Smooth muscle cell of the brain vasculature (primary cell): ENCODE measurements at regions not wholly inside any gene's neighbourhood (a gene's known extent, or its start where the extent isn't known, plus 50 kb on each side); places are given as distances from the start of the nearest gene placed in this dataset.
"Not testable (repeated sequence)": the region's sequence is repeated elsewhere in the genome, so short reads cannot be mapped to it uniquely, and the experiment has no call there.

ENCODE experiments used
- DNase-seq: peaks from one replicate; pipeline ENCODE4 v3.0.0-alpha.2; 2012; ENCODE audit warnings: low read depth, low spot score

DNA sequence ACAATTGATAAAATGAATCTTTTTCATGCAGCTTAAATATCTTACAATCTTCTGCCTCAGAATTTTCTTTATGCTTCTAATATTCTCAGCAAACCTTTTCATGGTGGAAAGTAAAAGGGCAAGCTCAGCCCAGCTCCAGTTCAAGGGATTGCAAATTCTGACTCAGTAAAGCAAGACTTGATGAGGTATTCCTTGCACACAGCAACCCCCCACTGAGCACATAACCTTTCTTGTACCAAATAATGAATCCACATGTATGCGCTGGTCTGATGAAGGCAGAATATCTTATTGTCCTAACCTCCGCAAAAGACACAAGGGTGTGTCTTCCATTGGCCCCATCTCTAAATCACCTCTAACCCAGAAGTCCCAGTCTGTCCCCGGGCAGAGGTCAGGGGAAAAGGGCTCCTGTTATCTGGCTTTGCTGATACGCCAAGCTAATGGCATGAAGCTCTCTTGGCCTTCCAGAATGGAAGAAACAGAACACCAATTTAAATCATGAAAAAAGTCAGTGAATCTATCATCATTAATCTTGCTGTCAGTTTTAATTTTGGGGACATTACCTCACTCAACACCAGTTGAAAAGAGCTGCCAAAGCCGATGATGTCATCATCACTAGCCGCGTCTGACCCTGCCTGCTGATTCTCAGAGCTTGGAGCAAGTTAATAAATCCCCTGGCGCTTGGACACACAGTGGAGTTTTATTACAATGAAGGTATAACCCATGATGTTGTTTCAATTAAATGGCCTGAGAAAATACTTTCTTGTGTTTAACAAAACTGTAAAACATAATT, 592.5 kb upstream of the CLINT1 start:
- DNase-seq = peak; percentile 67

GRCh38 chr5:158450751-158451171, 591.8 kb upstream of the CLINT1 start:
- no peak for DNase-seq

GRCh38 chr5:158446761-158447160, 587.8 kb upstream of the CLINT1 start:
- not testable (repeated sequence) for DNase-seq

DNA sequence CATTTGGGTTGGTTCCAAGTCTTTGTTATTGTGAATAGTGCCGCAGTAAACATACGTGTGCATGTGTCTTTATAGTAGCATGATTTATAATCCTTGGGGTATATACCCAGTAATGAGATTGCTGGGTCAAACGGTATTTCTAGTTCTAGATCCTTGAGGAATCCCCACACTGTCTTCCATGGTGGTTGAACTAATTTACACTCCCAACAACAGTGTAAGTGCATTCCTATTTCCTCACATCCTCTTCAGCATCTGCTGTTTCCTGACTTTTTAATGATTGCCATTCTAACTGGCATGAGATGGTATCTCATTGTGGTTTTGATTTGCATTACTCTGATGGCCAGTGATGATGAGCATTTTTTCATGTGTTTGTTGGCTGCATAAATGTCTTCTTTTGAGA, 580.3 kb upstream of the CLINT1 start:
- DNase-seq = not testable (repeated sequence)

- no peak for DNase-seq
Observed at GRCh38 chr5:158436271-158437065, 577.5 kb upstream of the CLINT1 start.

GRCh38 chr5:158435161-158435616, 576.2 kb upstream of the CLINT1 start:
- no peak for DNase-seq

DNA sequence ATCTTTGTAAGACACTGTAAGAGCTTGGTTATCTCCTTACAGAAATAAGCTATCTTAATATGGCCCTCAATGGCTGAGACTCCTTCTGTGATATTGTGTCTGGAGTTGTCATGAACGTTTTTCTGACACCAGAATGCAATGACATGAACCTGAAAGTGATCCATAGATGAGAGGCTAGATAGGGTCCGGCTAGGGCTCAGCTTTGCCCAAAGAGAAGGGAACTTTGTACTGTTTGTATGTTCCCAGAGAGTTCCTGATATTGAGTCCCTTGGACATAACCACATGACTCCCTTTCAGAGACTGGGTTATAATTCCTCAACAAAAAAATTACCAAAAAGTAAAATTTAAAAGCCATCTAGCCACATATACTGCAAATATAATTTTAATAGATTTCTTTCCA, 575.8 kb upstream of the CLINT1 start:
- no peak for DNase-seq

DNA sequence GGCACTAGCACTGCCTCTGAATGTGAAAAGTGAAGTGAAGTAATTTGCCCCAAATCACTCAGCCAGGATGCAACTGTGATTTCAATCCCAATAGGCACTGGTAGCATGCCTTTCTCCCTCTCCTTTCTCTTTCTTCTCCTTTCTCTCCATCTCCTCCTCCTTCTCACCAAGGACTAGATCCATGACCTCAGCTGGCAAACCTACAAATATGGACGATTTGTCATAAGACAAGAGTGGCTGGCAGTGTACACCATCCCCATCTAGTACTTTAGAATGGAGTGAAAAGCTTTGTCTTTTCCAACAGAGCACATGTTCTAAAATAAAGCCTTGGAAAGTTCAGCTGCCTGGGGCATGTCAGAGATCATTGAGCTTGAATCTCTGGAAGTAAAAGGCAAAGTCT, 574.7 kb upstream of the CLINT1 start:
- DNase-seq = no peak

DNA sequence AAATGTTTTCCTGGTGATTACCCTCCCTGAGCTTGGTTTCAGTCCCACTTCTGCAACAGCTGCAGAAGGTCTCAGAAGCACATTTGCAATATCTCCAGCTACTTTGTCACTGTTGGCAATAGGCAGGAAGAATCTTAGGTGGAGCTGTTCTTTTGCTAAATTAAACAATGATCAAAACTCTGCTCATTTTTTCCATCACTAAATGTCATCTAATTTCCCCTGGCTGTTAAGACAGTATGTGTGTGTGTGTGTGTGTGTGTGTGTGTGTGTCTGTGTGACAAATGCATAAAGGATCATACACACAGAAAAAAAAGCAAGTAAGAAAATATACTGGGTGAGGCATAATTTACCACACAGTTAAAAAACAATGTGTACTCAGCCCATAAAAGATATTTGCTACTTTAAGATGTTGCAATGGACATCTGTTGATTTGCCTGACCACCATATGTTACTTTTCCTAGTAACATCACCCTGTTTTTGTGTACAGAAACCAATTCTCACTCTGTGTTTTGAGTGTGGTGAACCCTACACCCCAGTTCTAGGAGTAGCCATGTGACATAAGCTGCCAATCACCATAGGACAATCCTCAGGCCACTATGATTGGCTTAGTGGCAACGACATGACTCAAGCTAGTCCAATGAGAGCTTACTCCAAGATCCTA, 572.6 kb upstream of the CLINT1 start:
- no peak for DNase-seq

DNA sequence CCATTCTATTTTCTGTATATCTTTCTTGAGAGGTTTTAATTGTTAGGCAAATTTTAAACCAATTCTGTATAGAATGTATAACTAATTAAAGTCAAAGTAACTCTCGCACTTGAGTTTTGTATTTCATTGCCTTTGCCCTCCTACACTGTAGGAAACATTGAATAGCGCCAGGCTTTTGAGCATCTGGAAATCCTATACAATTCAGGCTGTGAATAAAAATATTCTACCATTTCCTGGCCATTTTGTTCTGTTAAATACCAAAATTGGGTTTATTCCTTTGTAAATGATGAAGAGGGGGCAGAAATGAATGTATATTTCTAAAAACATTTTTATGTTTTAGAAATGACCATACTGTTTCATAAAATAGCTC, 571.8 kb upstream of the CLINT1 start:
- no peak for DNase-seq

- no peak for DNase-seq
Observed at GRCh38 chr5:158430166-158430797, 571.3 kb upstream of the CLINT1 start.

- DNase-seq = no peak
Observed at GRCh38 chr5:158429564-158429963, 570.6 kb upstream of the CLINT1 start.

- no peak for DNase-seq
Observed at GRCh38 chr5:158423623-158424200, 564.8 kb upstream of the CLINT1 start.

GRCh38 chr5:158422653-158423515, 563.9 kb upstream of the CLINT1 start:
- no peak for DNase-seq

GRCh38 chr5:158421319-158421718, 562.4 kb upstream of the CLINT1 start:
- no peak for DNase-seq

DNA sequence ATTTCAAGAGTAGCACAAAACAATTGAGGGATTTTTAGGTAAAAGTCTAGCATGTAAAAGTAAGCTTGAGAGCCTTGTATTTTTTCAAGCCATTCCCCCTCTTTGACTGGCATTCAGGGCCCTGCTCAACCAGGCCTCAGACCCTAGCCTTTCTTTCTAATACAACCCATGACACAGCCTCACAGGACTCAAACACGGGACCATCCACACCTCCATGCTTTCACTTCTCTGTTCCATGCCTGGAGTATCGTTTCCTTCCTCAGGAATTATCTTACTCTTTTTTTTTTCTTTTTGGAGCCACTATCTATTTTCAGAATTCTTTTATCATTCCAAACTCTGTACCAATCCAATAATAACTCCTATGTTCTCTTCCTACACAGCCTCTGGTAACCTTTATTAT, 560.2 kb upstream of the CLINT1 start:
- DNase-seq = no peak

DNA sequence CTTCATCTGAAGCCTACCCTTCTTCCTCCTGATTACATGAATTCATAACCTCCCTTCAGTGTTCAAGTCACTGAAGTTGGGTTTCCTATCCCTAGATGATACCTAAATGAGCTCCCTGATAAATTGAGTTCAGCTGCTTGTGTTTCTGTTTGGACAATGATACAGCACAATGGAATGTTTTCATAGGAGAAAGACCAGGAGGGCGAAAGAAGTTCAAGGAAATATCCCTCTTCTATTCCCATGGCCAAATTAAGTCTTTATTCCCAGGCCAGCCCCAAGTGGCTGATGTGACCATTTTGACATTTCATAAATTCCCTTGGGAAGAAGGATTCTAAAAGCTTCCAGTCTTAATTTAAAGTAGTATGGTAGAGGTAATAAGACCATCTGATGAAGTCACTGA, 555.8 kb upstream of the CLINT1 start:
- peak; percentile 68 for DNase-seq

DNA sequence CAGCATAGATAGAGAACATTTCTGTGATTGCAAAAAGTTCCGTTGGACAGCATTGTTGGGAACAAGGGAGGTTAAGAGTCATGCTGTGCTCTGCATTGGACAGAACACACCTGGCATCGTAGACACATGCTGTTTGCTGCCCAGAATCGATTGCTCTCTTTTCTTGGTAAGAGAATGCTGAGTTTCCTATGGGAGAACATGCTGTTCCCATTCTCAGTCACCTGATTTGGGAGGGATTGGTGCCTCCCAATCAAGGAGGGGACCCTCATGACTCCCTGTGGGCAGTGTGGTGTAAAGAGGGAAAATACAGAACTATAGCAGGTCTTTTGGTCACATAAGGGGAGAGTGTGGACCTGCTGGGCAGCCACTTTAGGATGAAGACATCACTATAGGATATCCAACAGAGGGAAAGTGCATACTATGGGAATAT, 555.4 kb upstream of the CLINT1 start:
- no peak for DNase-seq

GRCh38 chr5:158413122-158413680, 554.3 kb upstream of the CLINT1 start:
- no peak for DNase-seq

- DNase-seq = no peak
Observed at GRCh38 chr5:158410976-158411375, 552.0 kb upstream of the CLINT1 start.
